HepG2 (cell line): ENCODE measurements at regions not wholly inside any gene's neighbourhood (a gene's known extent, or its start where the extent isn't known, plus 50 kb on each side); places are given as distances from the start of the nearest gene placed in this dataset.

ENCODE experiments used
- DRAP1 ChIP-seq: IDR thresholded peaks from 2 replicates; pipeline ENCODE4 v1.6.1; 2016; ENCODE audit warnings: missing genetic modification reagents, missing compliant biosample characterization
- ETV5 ChIP-seq: IDR thresholded peaks from 2 replicates; pipeline ENCODE4 v1.6.1; 2018; ENCODE audit warnings: missing biosample characterization, missing genetic modification reagents, inconsistent platforms, borderline replicate concordance
- HDAC6 ChIP-seq: fragments of 200-600 bp; sonication (generic); IDR thresholded peaks from 2 replicates; pipeline ENCODE4 v1.7.0; 2017; ENCODE audit warnings: mild to moderate bottlenecking, antibody characterized with exemption, low read length, low read depth
- HNF4G ChIP-seq, 2 experiments: sonication (generic) in 1 of 2; formaldehyde crosslinking in 1 of 2; IDR thresholded peaks; 2 replicates each; pipeline versions ENCODE4 v1.4.0 to v1.6.1; 2011 to 2020; ENCODE audit warnings: borderline replicate concordance in 2 of 2, low read depth in 2 of 2, mild to moderate bottlenecking in 2 of 2, low read length in 1 of 2, missing genetic modification reagents in 1 of 2, moderate library complexity in 1 of 2
- KLF11 ChIP-seq: IDR thresholded peaks from 2 replicates; pipeline ENCODE4 v1.6.1; 2016; ENCODE audit warnings: missing compliant biosample characterization
- PRPF4 ChIP-seq: fragments of 200-400 bp; formaldehyde crosslinking; IDR thresholded peaks from 2 replicates; pipeline ENCODE4 v1.6.1; 2016; ENCODE audit warnings: low read length, low read depth; ENCODE audit not compliant: poor library complexity, severe bottlenecking
- SALL1 ChIP-seq: sonication (generic); formaldehyde crosslinking; IDR thresholded peaks from 2 replicates; pipeline ENCODE4 v1.8.0; 2022; ENCODE audit warnings: mild to moderate bottlenecking, missing genetic modification reagents
- SP5 ChIP-seq: IDR thresholded peaks from 2 replicates; pipeline ENCODE4 v1.6.1; 2016; ENCODE audit warnings: low read depth, borderline replicate concordance
- TGIF2 ChIP-seq: IDR thresholded peaks from 2 replicates; pipeline ENCODE4 v1.6.1; 2016; ENCODE audit warnings: control low read depth, missing compliant biosample characterization
- ZNF20 ChIP-seq: sonication (generic); formaldehyde crosslinking; IDR thresholded peaks from 2 replicates; pipeline ENCODE4 v1.4.0; 2020; ENCODE audit warnings: mild to moderate bottlenecking, moderate library complexity, missing genetic modification reagents
- ZNF431 ChIP-seq: sonication (generic); formaldehyde crosslinking; IDR thresholded peaks from 2 replicates; pipeline ENCODE4 v1.9.0; 2022; ENCODE audit warnings: missing genetic modification reagents, low read depth, mild to moderate bottlenecking, borderline replicate concordance
- ZNF646 ChIP-seq: sonication (generic); formaldehyde crosslinking; IDR thresholded peaks from 2 replicates; pipeline ENCODE4 v1.9.0; 2021; ENCODE audit warnings: mild to moderate bottlenecking, missing genetic modification reagents
- ZNF749 ChIP-seq: sonication (generic); formaldehyde crosslinking; IDR thresholded peaks from 2 replicates; pipeline ENCODE4 v1.8.0; 2022; ENCODE audit warnings: mild to moderate bottlenecking, missing genetic modification reagents, moderate library complexity, borderline replicate concordance
- TF ChIP-seq, protein P1 (sequence below): sonication (generic); formaldehyde crosslinking; IDR thresholded peaks from 2 replicates; pipeline ENCODE4 v1.4.0; 2020; ENCODE audit warnings: mild to moderate bottlenecking, missing genetic modification reagents
- TF ChIP-seq, protein P2 (sequence below): sonication (generic); formaldehyde crosslinking; conservative IDR thresholded peaks from 2 replicates; pipeline ENCODE4 v1.4.0; 2020; ENCODE audit warnings: missing genetic modification reagents

GRCh38 chrX:38890963-38891362 lies 89.7 kb downstream of the MID1IP1 start (continued):
- TF ChIP-seq ZNF646 (CRISPR knock-in tag) (no peak), SP5 (CRISPR knock-in tag) (no peak), ZNF20 (CRISPR knock-in tag) (no peak), ZNF749 (CRISPR knock-in tag) (no peak), DRAP1 (CRISPR knock-in tag) (no peak), KLF11 (no peak), TGIF2 (CRISPR knock-in tag) (no peak), PRPF4 (no peak), ZNF431 (CRISPR knock-in tag) (no peak), HDAC6 (no peak), ETV5 (CRISPR knock-in tag) (no peak), SALL1 (CRISPR knock-in tag) (peak; percentile 68), HNF4G (IDR thresholded peaks at IDR 0.05; ENCODE audit: borderline replicate concordance, low read depth, low read length) (peak; percentile 75), HNF4G (CRISPR knock-in tag; IDR thresholded peaks at IDR 0.05; ENCODE audit: borderline replicate concordance, low read depth) (peak; percentile 71)
- TF ChIP-seq, protein P1, sequence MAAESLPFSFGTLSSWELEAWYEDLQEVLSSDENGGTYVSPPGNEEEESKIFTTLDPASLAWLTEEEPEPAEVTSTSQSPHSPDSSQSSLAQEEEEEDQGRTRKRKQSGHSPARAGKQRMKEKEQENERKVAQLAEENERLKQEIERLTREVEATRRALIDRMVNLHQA (CRISPR knock-in tag), result no peak
- TF ChIP-seq, protein P2, sequence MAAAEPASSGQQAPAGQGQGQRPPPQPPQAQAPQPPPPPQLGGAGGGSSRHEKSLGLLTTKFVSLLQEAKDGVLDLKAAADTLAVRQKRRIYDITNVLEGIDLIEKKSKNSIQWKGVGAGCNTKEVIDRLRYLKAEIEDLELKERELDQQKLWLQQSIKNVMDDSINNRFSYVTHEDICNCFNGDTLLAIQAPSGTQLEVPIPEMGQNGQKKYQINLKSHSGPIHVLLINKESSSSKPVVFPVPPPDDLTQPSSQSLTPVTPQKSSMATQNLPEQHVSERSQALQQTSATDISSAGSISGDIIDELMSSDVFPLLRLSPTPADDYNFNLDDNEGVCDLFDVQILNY (CRISPR knock-in tag), result no peak
